ENCODE measurements at regions not wholly inside any gene's neighbourhood (a gene's known extent, or its start where the extent isn't known, plus 50 kb on each side); places are given as distances from the start of the nearest gene placed in this dataset.
"Not testable (repeated sequence)": the region's sequence is repeated elsewhere in the genome, so short reads cannot be mapped to it uniquely, and the experiment has no call there.

- no peak for DNase-seq
Observed at GRCh38 chr15:22263738-22264137, 183.4 kb downstream of the OR4M2 start.

- DNase-seq: not testable (repeated sequence)
Observed at GRCh38 chr15:22264272-22264671, 183.9 kb downstream of the OR4M2 start.

GRCh38 chr15:22265056-22265945 lies 185.0 kb downstream of the OR4M2 start:
- DNase-seq: no peak

- DNase-seq: no peak
Observed at GRCh38 chr15:22265970-22266369, 185.6 kb downstream of the OR4M2 start.

- DNase-seq: no peak
Observed at GRCh38 chr15:22267761-22268160, 187.4 kb downstream of the OR4M2 start.

GRCh38 chr15:22268201-22268600 lies 187.9 kb downstream of the OR4M2 start:
- DNase-seq: not testable (repeated sequence)

GRCh38 chr15:22268654-22269053 lies 188.3 kb downstream of the OR4M2 start:
- DNase-seq: not testable (repeated sequence)

GRCh38 chr15:22272286-22273160 lies 186.2 kb upstream of the GOLGA6L22 start:
- not testable (repeated sequence) for DNase-seq

- not testable (repeated sequence) for DNase-seq
Observed at GRCh38 chr15:22273185-22273584, 185.5 kb upstream of the GOLGA6L22 start.

GRCh38 chr15:22274376-22274775 lies 184.3 kb upstream of the GOLGA6L22 start:
- DNase-seq: not testable (repeated sequence)

GRCh38 chr15:22280770-22281169 lies 177.9 kb upstream of the GOLGA6L22 start:
- DNase-seq: not testable (repeated sequence)

- not testable (repeated sequence) for DNase-seq
Observed at GRCh38 chr15:22282794-22283533, 175.7 kb upstream of the GOLGA6L22 start.

GRCh38 chr15:22284795-22285420 lies 173.8 kb upstream of the GOLGA6L22 start:
- DNase-seq: not testable (repeated sequence)

GRCh38 chr15:22291054-22291453 lies 167.6 kb upstream of the GOLGA6L22 start:
- not testable (repeated sequence) for DNase-seq

GRCh38 chr15:22303112-22303511 lies 155.6 kb upstream of the GOLGA6L22 start:
- not testable (repeated sequence) for DNase-seq
